Epithelial cell of esophagus (primary cell): ENCODE measurements at regions not wholly inside any gene's neighbourhood (a gene's known extent, or its start where the extent isn't known, plus 50 kb on each side); places are given as distances from the start of the nearest gene placed in this dataset.

ENCODE experiments used
- DNase-seq: peaks from one replicate; pipeline ENCODE4 v3.0.0; 2010; ENCODE audit warnings: low read depth
- H3K4me3 ChIP-seq: 2 replicates; pipeline ENCODE4 v1.5.1; 2011; ENCODE audit warnings: mild to moderate bottlenecking, low read length, control low read depth
- CTCF ChIP-seq: IDR thresholded peaks from 2 replicates; pipeline ENCODE4 v1.5.1; 2011; ENCODE audit warnings: low read depth, mild to moderate bottlenecking, low read length, control low read depth, inconsistent platforms; ENCODE audit not compliant: insufficient read depth; ENCODE audit errors: missing control alignments

GRCh38 chr3:145531548-145531947 is 629.4 kb downstream of the PLOD2 start:
- no peak overlapping the region for H3K4me3 ChIP-seq
- TF ChIP-seq CTCF = no peak
- no peak for DNase-seq

GRCh38 chr3:145533696-145534095 is 627.3 kb downstream of the PLOD2 start:
- no peak for DNase-seq
- H3K4me3 ChIP-seq = no peak overlapping the region
- no peak for TF ChIP-seq CTCF

GRCh38 chr3:145536461-145536860 is 624.5 kb downstream of the PLOD2 start:
- no peak overlapping the region for H3K4me3 ChIP-seq
- no peak for DNase-seq
- no peak for TF ChIP-seq CTCF

GRCh38 chr3:145550522-145550921 is 610.5 kb downstream of the PLOD2 start:
- H3K4me3 ChIP-seq = no peak overlapping the region
- DNase-seq = no peak
- TF ChIP-seq CTCF = no peak

GRCh38 chr3:145557405-145557804 is 603.6 kb downstream of the PLOD2 start:
- no peak overlapping the region for H3K4me3 ChIP-seq
- TF ChIP-seq CTCF = no peak
- no peak for DNase-seq

GRCh38 chr3:145578471-145578870 is 582.5 kb downstream of the PLOD2 start:
- TF ChIP-seq CTCF = no peak
- no peak for DNase-seq

GRCh38 chr3:145581694-145582093 is 579.3 kb downstream of the PLOD2 start:
- TF ChIP-seq CTCF = no peak
- no peak overlapping the region for H3K4me3 ChIP-seq
- DNase-seq = no peak

More at GRCh38 chr3:145578471-145578870, 582.5 kb downstream of the PLOD2 start:
- no peak overlapping the region for H3K4me3 ChIP-seq
